ENCODE measurements at regions not wholly inside any gene's neighbourhood (a gene's known extent, or its start where the extent isn't known, plus 50 kb on each side); places are given as distances from the start of the nearest gene placed in this dataset.

DNA sequence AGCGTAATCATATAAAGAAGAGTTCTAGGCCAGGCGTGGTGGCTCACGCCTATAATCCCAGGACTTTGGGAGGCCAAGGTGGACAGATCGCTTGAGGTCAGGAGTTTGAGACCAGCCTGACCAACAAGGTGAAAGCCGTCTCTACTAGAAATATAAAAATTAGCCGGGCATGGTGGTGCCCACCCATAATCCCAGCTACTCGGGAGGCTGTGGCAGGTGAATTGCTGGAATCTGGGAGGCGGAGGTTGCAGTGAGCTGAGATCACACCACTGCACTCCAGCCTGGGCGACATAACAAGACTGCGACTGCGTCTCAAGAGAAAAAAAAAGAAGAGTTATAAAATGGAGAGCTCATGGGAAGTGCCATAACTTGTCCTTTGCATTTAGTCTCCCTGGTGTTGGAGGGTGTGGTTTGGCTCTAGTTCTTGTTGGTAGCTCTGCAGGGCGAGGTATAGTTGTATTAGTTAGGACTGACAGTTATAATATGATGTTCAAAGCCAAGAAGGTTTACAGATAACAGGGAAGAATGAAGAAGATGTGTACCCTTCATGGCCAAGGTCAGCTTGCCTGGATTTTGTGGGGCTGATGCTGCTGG, 54.8 kb downstream of the UTRN start:
- no peak for DNase-seq (ENCODE audit: extremely low spot score, unreplicated experiment)
- Mint-ChIP-seq H3K27ac (ENCODE audit: unreplicated experiment) (peak overlapping the region; percentile 73), H3K4me3 (ENCODE audit: unreplicated experiment) (no peak overlapping the region), H3K9me3 (ENCODE audit: unreplicated experiment) (no peaks in the 10 kb centered on the region), H3K27me3 (ENCODE audit: unreplicated experiment) (no peaks in the 10 kb centered on the region), H3K4me1 (ENCODE audit: unreplicated experiment) (peaks cover 76% of the 10 kb centered on the region), H3K36me3 (ENCODE audit: unreplicated experiment) (peaks cover 4% of the 10 kb centered on the region)
- TF ChIP-seq, protein P1, sequence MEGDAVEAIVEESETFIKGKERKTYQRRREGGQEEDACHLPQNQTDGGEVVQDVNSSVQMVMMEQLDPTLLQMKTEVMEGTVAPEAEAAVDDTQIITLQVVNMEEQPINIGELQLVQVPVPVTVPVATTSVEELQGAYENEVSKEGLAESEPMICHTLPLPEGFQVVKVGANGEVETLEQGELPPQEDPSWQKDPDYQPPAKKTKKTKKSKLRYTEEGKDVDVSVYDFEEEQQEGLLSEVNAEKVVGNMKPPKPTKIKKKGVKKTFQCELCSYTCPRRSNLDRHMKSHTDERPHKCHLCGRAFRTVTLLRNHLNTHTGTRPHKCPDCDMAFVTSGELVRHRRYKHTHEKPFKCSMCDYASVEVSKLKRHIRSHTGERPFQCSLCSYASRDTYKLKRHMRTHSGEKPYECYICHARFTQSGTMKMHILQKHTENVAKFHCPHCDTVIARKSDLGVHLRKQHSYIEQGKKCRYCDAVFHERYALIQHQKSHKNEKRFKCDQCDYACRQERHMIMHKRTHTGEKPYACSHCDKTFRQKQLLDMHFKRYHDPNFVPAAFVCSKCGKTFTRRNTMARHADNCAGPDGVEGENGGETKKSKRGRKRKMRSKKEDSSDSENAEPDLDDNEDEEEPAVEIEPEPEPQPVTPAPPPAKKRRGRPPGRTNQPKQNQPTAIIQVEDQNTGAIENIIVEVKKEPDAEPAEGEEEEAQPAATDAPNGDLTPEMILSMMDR (IDR thresholded peaks at IDR 0.05) = no peak

DNA sequence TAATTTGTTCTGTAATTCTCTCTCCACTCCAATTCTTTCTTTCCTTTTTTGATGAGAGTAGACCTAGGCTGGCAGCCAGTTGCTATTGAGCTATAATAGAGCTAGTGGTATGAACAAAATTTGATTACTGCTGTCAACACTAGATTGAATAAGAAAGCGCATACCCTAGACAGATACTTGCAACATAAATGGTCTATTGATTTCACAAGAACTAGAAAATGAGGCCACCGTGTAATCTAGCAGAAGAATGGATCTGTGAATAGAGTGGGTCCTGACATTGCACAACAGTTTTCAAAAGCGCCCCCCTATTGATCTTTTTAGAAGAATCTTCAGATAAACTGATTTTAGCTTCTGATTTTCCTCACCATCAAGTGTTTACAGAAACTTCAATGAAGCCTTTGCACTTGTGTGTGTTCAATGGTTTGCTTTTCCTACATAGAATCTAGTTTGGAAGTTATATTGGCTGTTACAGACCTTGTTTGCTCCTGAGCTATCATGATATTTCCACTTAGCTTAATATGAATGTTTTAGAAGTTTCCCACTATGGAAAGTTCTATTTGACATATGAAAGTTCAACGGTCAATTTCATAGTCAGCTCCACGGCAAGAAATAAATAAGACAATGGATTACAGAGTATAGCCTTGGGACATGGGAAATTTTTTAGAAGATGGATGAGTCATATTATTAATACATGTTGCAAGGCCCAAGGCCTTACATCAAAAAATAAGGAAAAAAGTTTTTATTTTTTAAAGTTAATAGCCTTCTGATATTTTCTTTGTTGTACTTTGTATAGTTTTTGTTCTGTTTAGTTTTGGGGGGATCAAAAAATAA, 55.6 kb downstream of the UTRN start:
- Mint-ChIP-seq H3K4me1 (ENCODE audit: unreplicated experiment) (peaks cover 74% of the 10 kb centered on the region), H3K36me3 (ENCODE audit: unreplicated experiment) (peaks cover 4% of the 10 kb centered on the region), H3K4me3 (ENCODE audit: unreplicated experiment) (no peak overlapping the region), H3K27ac (ENCODE audit: unreplicated experiment) (peak overlapping the region; percentile 73), H3K9me3 (ENCODE audit: unreplicated experiment) (no peaks in the 10 kb centered on the region), H3K27me3 (ENCODE audit: unreplicated experiment) (no peaks in the 10 kb centered on the region)
- no peak for DNase-seq (ENCODE audit: extremely low spot score, unreplicated experiment)
- TF ChIP-seq, protein P1 (IDR thresholded peaks at IDR 0.05) = no peak

DNA sequence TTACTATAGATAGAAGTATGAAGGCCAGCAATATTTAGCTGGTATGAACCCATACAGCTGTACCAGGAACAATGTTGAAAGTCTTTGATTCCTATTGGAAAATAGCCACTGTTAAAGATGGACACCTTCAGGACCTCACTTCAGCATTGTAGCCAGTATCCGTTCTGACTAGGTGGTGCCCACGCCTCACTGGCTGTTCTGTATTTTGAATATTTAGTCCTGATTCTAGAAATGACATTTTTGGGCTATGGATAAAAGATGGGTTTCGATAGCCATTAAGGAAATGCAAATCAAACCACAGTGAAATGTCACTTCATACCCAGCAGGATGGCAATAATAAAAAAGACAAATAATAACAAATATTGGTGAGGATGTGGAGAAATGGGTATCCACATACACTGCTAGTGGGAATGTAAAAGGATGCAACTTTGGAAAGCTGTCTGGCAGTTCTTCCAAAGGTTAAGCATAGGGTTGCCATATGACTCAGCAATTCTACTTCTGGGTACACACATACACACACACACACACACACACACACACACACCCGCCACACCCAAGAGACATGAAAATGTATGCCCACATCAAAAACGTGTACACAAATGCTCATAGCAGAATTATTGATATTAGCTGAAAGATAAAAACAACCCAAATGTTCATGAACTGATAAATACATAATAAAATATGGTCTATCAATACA, 56.8 kb downstream of the UTRN start:
- peaks cover 6% of the 10 kb centered on the region for H3K36me3 Mint-ChIP-seq (ENCODE audit: unreplicated experiment)
- no peaks in the 10 kb centered on the region for H3K9me3 Mint-ChIP-seq (ENCODE audit: unreplicated experiment)
- H3K27ac Mint-ChIP-seq (ENCODE audit: unreplicated experiment) = peak overlapping the region; percentile 73
- DNase-seq (ENCODE audit: extremely low spot score, unreplicated experiment) = no peak
- no peak overlapping the region for H3K4me3 Mint-ChIP-seq (ENCODE audit: unreplicated experiment)
- TF ChIP-seq, protein P1 (IDR thresholded peaks at IDR 0.05) = no peak
- H3K4me1 Mint-ChIP-seq (ENCODE audit: unreplicated experiment) = peaks cover 70% of the 10 kb centered on the region
- no peaks in the 10 kb centered on the region for H3K27me3 Mint-ChIP-seq (ENCODE audit: unreplicated experiment)

DNA sequence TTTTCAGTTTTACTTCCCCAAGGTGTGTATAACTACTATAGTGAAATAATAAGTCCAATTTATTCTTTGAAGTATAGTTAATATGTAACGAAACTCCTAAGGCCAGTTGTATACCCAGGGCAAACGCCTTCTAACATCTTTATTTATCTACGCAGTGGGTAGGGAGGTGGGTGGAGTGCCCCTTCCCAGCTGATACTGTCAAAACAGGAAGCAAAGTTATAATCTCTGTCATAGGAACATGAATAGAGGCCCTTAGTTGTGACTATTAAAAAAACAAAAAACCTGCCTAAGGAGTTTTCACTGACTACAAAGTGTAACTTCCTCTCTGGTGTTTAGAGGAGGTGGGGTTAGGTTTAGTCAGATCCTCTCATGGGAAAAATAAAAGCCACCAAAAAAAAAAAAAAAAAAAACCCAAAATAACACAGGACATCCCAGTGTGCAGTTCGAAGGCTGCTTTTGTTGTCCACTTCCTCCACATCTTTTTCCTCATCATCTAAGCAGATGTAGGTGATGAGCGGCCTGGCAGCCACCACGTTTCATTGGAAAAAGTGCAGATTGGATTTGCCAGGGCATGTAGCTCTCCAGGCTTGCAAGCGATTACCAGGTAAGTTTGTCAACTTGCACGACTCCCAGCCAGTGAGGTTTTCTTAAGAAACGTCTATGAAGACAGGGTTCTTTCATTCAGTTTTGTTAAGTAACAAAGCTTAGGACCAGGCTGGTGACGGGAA, 58.7 kb downstream of the UTRN start:
- no peak for DNase-seq (ENCODE audit: extremely low spot score, unreplicated experiment)
- H3K9me3 Mint-ChIP-seq (ENCODE audit: unreplicated experiment) = no peaks in the 10 kb centered on the region
- TF ChIP-seq, protein P1 (IDR thresholded peaks at IDR 0.05) = no peak
- no peaks in the 10 kb centered on the region for H3K27me3 Mint-ChIP-seq (ENCODE audit: unreplicated experiment)
- peaks cover 6% of the 10 kb centered on the region for H3K36me3 Mint-ChIP-seq (ENCODE audit: unreplicated experiment)
- peaks cover 72% of the 10 kb centered on the region for H3K4me1 Mint-ChIP-seq (ENCODE audit: unreplicated experiment)
- no peak overlapping the region for H3K4me3 Mint-ChIP-seq (ENCODE audit: unreplicated experiment)
- peak overlapping the region; percentile 80 for H3K27ac Mint-ChIP-seq (ENCODE audit: unreplicated experiment)

Measured in osteocyte (in vitro differentiated cells).